GM23338 (cell line): ENCODE measurements at regions not wholly inside any gene's neighbourhood (a gene's known extent, or its start where the extent isn't known, plus 50 kb on each side); places are given as distances from the start of the nearest gene placed in this dataset.
A peak's percentile ranks its signal among the peaks of the same experiment; 100 is the strongest.
"Not testable (repeated sequence)": the region's sequence is repeated elsewhere in the genome, so short reads cannot be mapped to it uniquely, and the experiment has no call there.

Experiments used
- ATAC-seq: fragments of 200-7000 bp; cut with Tn5 transposase; 3 replicates; pipeline ENCODE4 v1.9.1; 2020
- DNase-seq: peaks from one replicate; pipeline ENCODE4 v3.0.0-alpha.2; 2015; ENCODE audit warnings: low spot score
- H2AFZ ChIP-seq: fragments of 200-600 bp; sonication (generic); 2 replicates; pipeline ENCODE4 v1.8.0; 2016; ENCODE audit warnings: antibody characterized with exemption, mild to moderate bottlenecking, moderate library complexity
- H3F3A ChIP-seq: fragments of 200-600 bp; sonication (generic); replicated peaks from 2 replicates; pipeline ENCODE4 v1.8.0; 2017; ENCODE audit warnings: antibody characterized with exemption, mixed run types, low read depth
- H3K27ac ChIP-seq: fragments of 200-600 bp; sonication (generic); 2 replicates; pipeline ENCODE4 v1.6.1; 2016; ENCODE audit warnings: low read depth
- H3K27me3 ChIP-seq: fragments of 200-600 bp; sonication (generic); 2 replicates; pipeline ENCODE4 v1.8.0; 2016; ENCODE audit warnings: mild to moderate bottlenecking, mixed run types, moderate library complexity; ENCODE audit not compliant: insufficient read depth
- H3K36me3 ChIP-seq: fragments of 200-600 bp; sonication (generic); 2 replicates; pipeline ENCODE4 v1.8.0; 2016; ENCODE audit warnings: mild to moderate bottlenecking; ENCODE audit not compliant: insufficient read depth
- H3K4me1 ChIP-seq: fragments of 200-600 bp; sonication (generic); 2 replicates; pipeline ENCODE4 v1.8.0; 2016; ENCODE audit warnings: mild to moderate bottlenecking, moderate library complexity; ENCODE audit not compliant: insufficient read depth
- H3K4me2 ChIP-seq: fragments of 200-600 bp; sonication (generic); 2 replicates; pipeline ENCODE4 v1.7.1; 2017; ENCODE audit warnings: mixed run types
- H3K4me3 ChIP-seq: fragments of 200-600 bp; sonication (generic); 2 replicates; pipeline ENCODE4 v1.6.1; 2016; ENCODE audit warnings: mixed run types
- H3K79me2 ChIP-seq: fragments of 200-600 bp; sonication (generic); replicated peaks from 2 replicates; pipeline ENCODE4 v1.8.0; 2017; ENCODE audit warnings: mild to moderate bottlenecking; ENCODE audit not compliant: insufficient read depth
- H3K9me2 ChIP-seq: fragments of 200-600 bp; sonication (generic); 2 replicates; pipeline ENCODE4 v1.8.0; 2017; ENCODE audit not compliant: insufficient read depth
- H4K20me1 ChIP-seq: fragments of 200-600 bp; sonication (generic); replicated peaks from 2 replicates; pipeline ENCODE4 v1.8.0; 2017; ENCODE audit warnings: mild to moderate bottlenecking; ENCODE audit not compliant: insufficient read depth
- H3K27ac Mint-ChIP-seq: 2 replicates; pipeline ENCODE4 v1.8.0; 2020; ENCODE audit warnings: inconsistent platforms, mild to moderate bottlenecking, moderate library complexity, mixed read lengths
- H3K27me3 Mint-ChIP-seq: 3 replicates; pipeline ENCODE4 v1.8.0; 2022; ENCODE audit warnings: low read depth, mild to moderate bottlenecking, moderate library complexity, mixed read lengths, inconsistent platforms; ENCODE audit not compliant: insufficient read depth, poor library complexity
- H3K36me3 Mint-ChIP-seq: 3 replicates; pipeline ENCODE4 v1.8.0; 2021; ENCODE audit warnings: low read depth, mild to moderate bottlenecking, inconsistent platforms, moderate library complexity, mixed read lengths
- H3K4me1 Mint-ChIP-seq: 3 replicates; pipeline ENCODE4 v1.8.0; 2020; ENCODE audit warnings: mild to moderate bottlenecking, inconsistent platforms, mixed read lengths
- H3K4me3 Mint-ChIP-seq: 3 replicates; pipeline ENCODE4 v1.8.0; 2021; ENCODE audit warnings: moderate library complexity, mild to moderate bottlenecking, inconsistent platforms, mixed read lengths
- H3K9me3 Mint-ChIP-seq: 3 replicates; pipeline ENCODE4 v1.8.0; 2020; ENCODE audit warnings: moderate library complexity, mild to moderate bottlenecking, inconsistent platforms, mixed read lengths
- CREB1 ChIP-seq: fragments of 250-450 bp; sonication (Bioruptor Pico); IDR thresholded peaks from 2 replicates; pipeline ENCODE4 v1.5.0; 2020; ENCODE audit warnings: low read depth, mild to moderate bottlenecking, moderate library complexity
- EZH2 ChIP-seq: fragments of 200-600 bp; sonication (generic); IDR thresholded peaks from one replicate; pipeline ENCODE4 v1.8.0; 2017; ENCODE audit warnings: antibody characterized with exemption, mild to moderate bottlenecking, low read depth; ENCODE audit not compliant: unreplicated experiment
- EZH2phosphoT487 ChIP-seq: fragments of 200-600 bp; sonication (generic); IDR thresholded peaks from one replicate; pipeline ENCODE4 v1.8.1; 2018; ENCODE audit warnings: antibody characterized with exemption; ENCODE audit not compliant: unreplicated experiment
- NANOG ChIP-seq: IDR thresholded peaks from 2 replicates; pipeline ENCODE4 v1.6.1; 2016; ENCODE audit warnings: antibody characterized with exemption, borderline replicate concordance
- POLR2AphosphoS5 ChIP-seq: IDR thresholded peaks from 2 replicates; pipeline ENCODE4 v1.6.1; 2016; ENCODE audit warnings: antibody characterized with exemption, low read depth
- STAT1 ChIP-seq: IDR thresholded peaks from one replicate; pipeline ENCODE4 v1.6.1; 2016; ENCODE audit warnings: antibody characterized with exemption; ENCODE audit not compliant: unreplicated experiment
- ZNF114 ChIP-seq: fragments of 250-450 bp; sonication (Bioruptor Pico); IDR thresholded peaks from 2 replicates; pipeline ENCODE4 v1.5.0; 2020; ENCODE audit warnings: mild to moderate bottlenecking, moderate library complexity
- ZNF331 ChIP-seq: fragments of 250-450 bp; sonication (Bioruptor Pico); IDR thresholded peaks from 2 replicates; pipeline ENCODE4 v1.5.0; 2020; ENCODE audit warnings: low read depth, mild to moderate bottlenecking, moderate library complexity
- TF ChIP-seq, protein P1 (sequence below): IDR thresholded peaks from 2 replicates; pipeline ENCODE4 v1.6.1; 2016; ENCODE audit warnings: antibody characterized with exemption
- TF ChIP-seq, protein P2 (sequence below): fragments of 250-450 bp; sonication (Bioruptor Pico); IDR thresholded peaks from 2 replicates; pipeline ENCODE4 v1.5.0; 2020; ENCODE audit warnings: mild to moderate bottlenecking, moderate library complexity
- TF ChIP-seq, protein P3 (sequence below): IDR thresholded peaks from one replicate; pipeline ENCODE4 v1.6.1; 2018; ENCODE audit warnings: antibody characterized with exemption; ENCODE audit not compliant: unreplicated experiment

DNA sequence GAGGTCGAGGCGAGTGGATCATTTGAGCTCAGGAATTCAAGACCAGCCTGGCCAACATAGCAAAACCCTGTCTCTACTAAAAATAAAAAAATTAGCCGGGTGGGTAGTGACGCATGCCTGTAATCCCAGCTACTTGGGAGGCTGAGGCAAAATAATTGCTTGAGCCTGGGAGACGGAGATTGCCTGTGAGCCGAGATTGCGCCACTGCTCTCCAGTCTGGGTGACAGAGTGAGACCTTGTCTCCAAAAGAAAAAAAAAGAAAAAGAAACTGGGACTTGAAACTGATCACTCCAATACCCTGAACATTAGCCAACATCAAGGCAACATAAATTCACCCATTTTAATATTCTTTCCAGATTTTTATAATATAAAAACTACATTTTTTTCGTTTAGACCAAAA lies 874.6 kb upstream of the MBL2 start:
- H3K36me3 Mint-ChIP-seq, H3K4me1 Mint-ChIP-seq, H3K4me2 ChIP-seq, H4K20me1 ChIP-seq, H3K9me3 Mint-ChIP-seq, H3K27me3 Mint-ChIP-seq, H3F3A ChIP-seq, ATAC-seq, H3K27me3 ChIP-seq, H3K79me2 ChIP-seq, H3K4me1 ChIP-seq, H3K4me3 ChIP-seq, H2AFZ ChIP-seq, H3K27ac Mint-ChIP-seq, H3K27ac ChIP-seq, H3K9me2 ChIP-seq, DNase-seq, H3K36me3 ChIP-seq, H3K4me3 Mint-ChIP-seq: not testable (repeated sequence)

DNA sequence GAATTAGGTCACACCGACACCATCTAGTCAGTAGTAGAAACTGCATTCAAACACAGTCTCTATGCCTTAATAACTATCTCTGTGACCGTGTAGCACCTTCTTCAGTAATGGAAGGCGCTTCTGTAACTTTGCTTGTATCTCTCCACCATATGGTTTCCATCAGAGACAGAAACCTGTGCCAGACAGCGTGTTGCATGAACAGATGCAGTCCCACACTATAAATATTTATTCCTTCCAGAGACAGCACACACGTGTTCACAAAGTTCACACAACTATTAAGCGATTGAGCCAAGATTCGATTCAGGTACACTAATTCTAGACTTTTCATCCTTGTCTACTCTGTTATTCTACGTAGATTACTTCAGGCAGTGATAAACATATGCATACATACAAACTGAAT lies 873.9 kb upstream of the MBL2 start:
- no peaks in the 10 kb centered on the region for H3K4me1 Mint-ChIP-seq
- Histone ChIP-seq H3K36me3 (no peaks in the 10 kb centered on the region), H2AFZ (0 out of 2 replicates have a peak overlapping the region, but pooled peaks have one; percentile 20), H3K4me3 (no peak overlapping the region), H3K4me1 (peaks cover 6% of the 10 kb centered on the region; the same call in 1 of the 2 replicates), H3F3A (no peaks in the 10 kb centered on the region), H3K27ac (no peak overlapping the region), H3K9me2 (no peaks in the 10 kb centered on the region), H3K79me2 (no peaks in the 10 kb centered on the region), H4K20me1 (no peaks in the 10 kb centered on the region), H3K4me2 (no peak overlapping the region), H3K27me3 (no peaks in the 10 kb centered on the region)
- H3K4me3 Mint-ChIP-seq = no peak overlapping the region
- H3K36me3 Mint-ChIP-seq = no peaks in the 10 kb centered on the region; the same call in 2 of the 3 replicates
- ATAC-seq (no peak), DNase-seq (no peak)
- H3K9me3 Mint-ChIP-seq = no peaks in the 10 kb centered on the region
- peaks cover 2% of the 10 kb centered on the region for H3K27me3 Mint-ChIP-seq
- H3K27ac Mint-ChIP-seq = no peak overlapping the region
- TF ChIP-seq, protein P1, sequence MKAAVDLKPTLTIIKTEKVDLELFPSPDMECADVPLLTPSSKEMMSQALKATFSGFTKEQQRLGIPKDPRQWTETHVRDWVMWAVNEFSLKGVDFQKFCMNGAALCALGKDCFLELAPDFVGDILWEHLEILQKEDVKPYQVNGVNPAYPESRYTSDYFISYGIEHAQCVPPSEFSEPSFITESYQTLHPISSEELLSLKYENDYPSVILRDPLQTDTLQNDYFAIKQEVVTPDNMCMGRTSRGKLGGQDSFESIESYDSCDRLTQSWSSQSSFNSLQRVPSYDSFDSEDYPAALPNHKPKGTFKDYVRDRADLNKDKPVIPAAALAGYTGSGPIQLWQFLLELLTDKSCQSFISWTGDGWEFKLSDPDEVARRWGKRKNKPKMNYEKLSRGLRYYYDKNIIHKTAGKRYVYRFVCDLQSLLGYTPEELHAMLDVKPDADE = no peak
- TF ChIP-seq, protein P2, sequence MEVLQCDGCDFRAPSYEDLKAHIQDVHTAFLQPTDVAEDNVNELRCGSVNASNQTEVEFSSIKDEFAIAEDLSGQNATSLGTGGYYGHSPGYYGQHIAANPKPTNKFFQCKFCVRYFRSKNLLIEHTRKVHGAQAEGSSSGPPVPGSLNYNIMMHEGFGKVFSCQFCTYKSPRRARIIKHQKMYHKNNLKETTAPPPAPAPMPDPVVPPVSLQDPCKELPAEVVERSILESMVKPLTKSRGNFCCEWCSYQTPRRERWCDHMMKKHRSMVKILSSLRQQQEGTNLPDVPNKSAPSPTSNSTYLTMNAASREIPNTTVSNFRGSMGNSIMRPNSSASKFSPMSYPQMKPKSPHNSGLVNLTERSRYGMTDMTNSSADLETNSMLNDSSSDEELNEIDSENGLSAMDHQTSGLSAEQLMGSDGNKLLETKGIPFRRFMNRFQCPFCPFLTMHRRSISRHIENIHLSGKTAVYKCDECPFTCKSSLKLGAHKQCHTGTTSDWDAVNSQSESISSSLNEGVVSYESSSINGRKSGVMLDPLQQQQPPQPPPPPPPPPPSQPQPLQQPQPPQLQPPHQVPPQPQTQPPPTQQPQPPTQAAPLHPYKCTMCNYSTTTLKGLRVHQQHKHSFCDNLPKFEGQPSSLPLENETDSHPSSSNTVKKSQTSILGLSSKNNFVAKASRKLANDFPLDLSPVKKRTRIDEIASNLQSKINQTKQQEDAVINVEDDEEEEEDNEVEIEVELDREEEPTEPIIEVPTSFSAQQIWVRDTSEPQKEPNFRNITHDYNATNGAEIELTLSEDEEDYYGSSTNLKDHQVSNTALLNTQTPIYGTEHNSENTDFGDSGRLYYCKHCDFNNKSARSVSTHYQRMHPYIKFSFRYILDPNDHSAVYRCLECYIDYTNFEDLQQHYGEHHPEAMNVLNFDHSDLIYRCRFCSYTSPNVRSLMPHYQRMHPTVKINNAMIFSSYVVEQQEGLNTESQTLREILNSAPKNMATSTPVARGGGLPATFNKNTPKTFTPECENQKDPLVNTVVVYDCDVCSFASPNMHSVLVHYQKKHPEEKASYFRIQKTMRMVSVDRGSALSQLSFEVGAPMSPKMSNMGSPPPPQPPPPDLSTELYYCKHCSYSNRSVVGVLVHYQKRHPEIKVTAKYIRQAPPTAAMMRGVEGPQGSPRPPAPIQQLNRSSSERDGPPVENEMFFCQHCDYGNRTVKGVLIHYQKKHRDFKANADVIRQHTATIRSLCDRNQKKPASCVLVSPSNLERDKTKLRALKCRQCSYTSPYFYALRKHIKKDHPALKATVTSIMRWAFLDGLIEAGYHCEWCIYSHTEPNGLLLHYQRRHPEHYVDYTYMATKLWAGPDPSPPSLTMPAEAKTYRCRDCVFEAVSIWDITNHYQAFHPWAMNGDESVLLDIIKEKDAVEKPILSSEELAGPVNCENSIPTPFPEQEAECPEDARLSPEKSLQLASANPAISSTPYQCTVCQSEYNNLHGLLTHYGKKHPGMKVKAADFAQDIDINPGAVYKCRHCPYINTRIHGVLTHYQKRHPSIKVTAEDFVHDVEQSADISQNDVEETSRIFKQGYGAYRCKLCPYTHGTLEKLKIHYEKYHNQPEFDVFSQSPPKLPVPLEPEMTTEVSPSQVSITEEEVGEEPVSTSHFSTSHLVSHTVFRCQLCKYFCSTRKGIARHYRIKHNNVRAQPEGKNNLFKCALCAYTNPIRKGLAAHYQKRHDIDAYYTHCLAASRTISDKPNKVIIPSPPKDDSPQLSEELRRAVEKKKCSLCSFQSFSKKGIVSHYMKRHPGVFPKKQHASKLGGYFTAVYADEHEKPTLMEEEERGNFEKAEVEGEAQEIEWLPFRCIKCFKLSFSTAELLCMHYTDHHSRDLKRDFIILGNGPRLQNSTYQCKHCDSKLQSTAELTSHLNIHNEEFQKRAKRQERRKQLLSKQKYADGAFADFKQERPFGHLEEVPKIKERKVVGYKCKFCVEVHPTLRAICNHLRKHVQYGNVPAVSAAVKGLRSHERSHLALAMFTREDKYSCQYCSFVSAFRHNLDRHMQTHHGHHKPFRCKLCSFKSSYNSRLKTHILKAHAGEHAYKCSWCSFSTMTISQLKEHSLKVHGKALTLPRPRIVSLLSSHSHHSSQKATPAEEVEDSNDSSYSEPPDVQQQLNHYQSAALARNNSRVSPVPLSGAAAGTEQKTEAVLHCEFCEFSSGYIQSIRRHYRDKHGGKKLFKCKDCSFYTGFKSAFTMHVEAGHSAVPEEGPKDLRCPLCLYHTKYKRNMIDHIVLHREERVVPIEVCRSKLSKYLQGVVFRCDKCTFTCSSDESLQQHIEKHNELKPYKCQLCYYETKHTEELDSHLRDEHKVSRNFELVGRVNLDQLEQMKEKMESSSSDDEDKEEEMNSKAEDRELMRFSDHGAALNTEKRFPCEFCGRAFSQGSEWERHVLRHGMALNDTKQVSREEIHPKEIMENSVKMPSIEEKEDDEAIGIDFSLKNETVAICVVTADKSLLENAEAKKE (CRISPR knock-in tag) = no peak
- no peak for TF ChIP-seq STAT1
- no peak for TF ChIP-seq EZH2phosphoT487
- TF ChIP-seq CREB1 (CRISPR knock-in tag) = no peak
- TF ChIP-seq, protein P3, sequence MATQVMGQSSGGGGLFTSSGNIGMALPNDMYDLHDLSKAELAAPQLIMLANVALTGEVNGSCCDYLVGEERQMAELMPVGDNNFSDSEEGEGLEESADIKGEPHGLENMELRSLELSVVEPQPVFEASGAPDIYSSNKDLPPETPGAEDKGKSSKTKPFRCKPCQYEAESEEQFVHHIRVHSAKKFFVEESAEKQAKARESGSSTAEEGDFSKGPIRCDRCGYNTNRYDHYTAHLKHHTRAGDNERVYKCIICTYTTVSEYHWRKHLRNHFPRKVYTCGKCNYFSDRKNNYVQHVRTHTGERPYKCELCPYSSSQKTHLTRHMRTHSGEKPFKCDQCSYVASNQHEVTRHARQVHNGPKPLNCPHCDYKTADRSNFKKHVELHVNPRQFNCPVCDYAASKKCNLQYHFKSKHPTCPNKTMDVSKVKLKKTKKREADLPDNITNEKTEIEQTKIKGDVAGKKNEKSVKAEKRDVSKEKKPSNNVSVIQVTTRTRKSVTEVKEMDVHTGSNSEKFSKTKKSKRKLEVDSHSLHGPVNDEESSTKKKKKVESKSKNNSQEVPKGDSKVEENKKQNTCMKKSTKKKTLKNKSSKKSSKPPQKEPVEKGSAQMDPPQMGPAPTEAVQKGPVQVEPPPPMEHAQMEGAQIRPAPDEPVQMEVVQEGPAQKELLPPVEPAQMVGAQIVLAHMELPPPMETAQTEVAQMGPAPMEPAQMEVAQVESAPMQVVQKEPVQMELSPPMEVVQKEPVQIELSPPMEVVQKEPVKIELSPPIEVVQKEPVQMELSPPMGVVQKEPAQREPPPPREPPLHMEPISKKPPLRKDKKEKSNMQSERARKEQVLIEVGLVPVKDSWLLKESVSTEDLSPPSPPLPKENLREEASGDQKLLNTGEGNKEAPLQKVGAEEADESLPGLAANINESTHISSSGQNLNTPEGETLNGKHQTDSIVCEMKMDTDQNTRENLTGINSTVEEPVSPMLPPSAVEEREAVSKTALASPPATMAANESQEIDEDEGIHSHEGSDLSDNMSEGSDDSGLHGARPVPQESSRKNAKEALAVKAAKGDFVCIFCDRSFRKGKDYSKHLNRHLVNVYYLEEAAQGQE = no peak
- no peak for TF ChIP-seq NANOG
- no peak for TF ChIP-seq ZNF331 (CRISPR knock-in tag)
- TF ChIP-seq POLR2AphosphoS5 = no peak
- no peak for TF ChIP-seq EZH2
- no peak for TF ChIP-seq ZNF114
